Mucosa of rectum (tissue), 2 donors: ENCODE measurements at regions not wholly inside any gene's neighbourhood (a gene's known extent, or its start where the extent isn't known, plus 50 kb on each side); places are given as distances from the start of the nearest gene placed in this dataset.

Source experiments
- H3K27ac ChIP-seq, 2 donors: one replicate each; pipeline ENCODE4 v1.7.0; 2013; ENCODE audit warnings: inconsistent platforms in 2 of 2, low read depth in 2 of 2, low read length in 2 of 2
- H3K27me3 ChIP-seq, 2 donors: one replicate each; pipeline ENCODE4 v1.7.0; 2013; ENCODE audit warnings: low read length in 2 of 2; ENCODE audit not compliant: control insufficient read depth in 2 of 2, insufficient read depth in 2 of 2
- H3K36me3 ChIP-seq, 2 donors: one replicate each; pipeline ENCODE4 v1.7.0; 2013; ENCODE audit warnings: low read length in 2 of 2; ENCODE audit not compliant: control insufficient read depth in 2 of 2, insufficient read depth in 2 of 2
- H3K4me1 ChIP-seq, 2 donors: one replicate each; pipeline ENCODE4 v1.7.0; 2013; ENCODE audit warnings: low read length in 2 of 2, mild to moderate bottlenecking in 1 of 2; ENCODE audit not compliant: control insufficient read depth in 2 of 2, insufficient read depth in 2 of 2
- H3K4me3 ChIP-seq, 2 donors: one replicate each; pipeline ENCODE4 v1.7.0; 2013; ENCODE audit warnings: low read length in 2 of 2
- H3K9ac ChIP-seq, 2 donors: one replicate each; pipeline ENCODE4 v1.7.0; 2013; ENCODE audit warnings: low read length in 2 of 2, low read depth in 1 of 2, mild to moderate bottlenecking in 1 of 2
- H3K9me3 ChIP-seq, 2 donors: one replicate each; pipeline ENCODE4 v1.7.0; 2013; ENCODE audit warnings: low read length in 2 of 2; ENCODE audit not compliant: control insufficient read depth in 2 of 2
- donor health status: healthy.
- donor health status: Normal muscosa, but diverticular disease.

DNA sequence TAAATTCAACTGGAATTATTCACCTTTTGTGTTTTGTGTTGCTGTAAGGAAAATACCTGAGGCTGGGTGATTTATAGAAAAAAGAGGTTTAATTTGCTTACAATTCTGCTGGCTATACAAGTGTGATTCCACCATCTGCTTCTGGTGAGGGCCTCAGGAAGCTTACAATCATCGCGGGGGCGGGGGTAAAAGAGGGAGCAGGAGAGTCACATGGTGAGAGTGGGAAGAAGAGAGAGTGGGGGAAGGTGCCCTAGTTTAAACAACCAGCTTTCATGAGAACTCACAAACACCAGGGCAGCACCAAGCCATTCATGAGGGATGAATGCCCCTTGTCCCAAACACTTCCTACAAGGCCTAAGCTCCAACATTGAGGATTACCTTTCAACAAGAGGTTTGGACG lies 760.7 kb upstream of the PCDH9 start:
- no peaks in the 10 kb centered on the region for H3K4me1 ChIP-seq
- no peaks in the 10 kb centered on the region for H3K27me3 ChIP-seq
- H3K4me3 ChIP-seq = no peak overlapping the region
- no peaks in the 10 kb centered on the region for H3K9me3 ChIP-seq
- no peak overlapping the region for H3K27ac ChIP-seq
- no peak overlapping the region for H3K9ac ChIP-seq
- H3K36me3 ChIP-seq = no peaks in the 10 kb centered on the region

GRCh38 chr13:67986234-67986633 lies 756.1 kb upstream of the PCDH9 start:
- Histone ChIP-seq H3K27me3 (no peaks in the 10 kb centered on the region), H3K27ac (no peak overlapping the region), H3K4me3 (no peak overlapping the region), H3K4me1 (no peaks in the 10 kb centered on the region), H3K9ac (no peak overlapping the region), H3K9me3 (no peaks in the 10 kb centered on the region), H3K36me3 (no peaks in the 10 kb centered on the region)

GRCh38 chr13:67977066-67977465 lies 746.9 kb upstream of the PCDH9 start:
- Histone ChIP-seq H3K27me3 (no peaks in the 10 kb centered on the region), H3K36me3 (no peaks in the 10 kb centered on the region), H3K9me3 (no peaks in the 10 kb centered on the region), H3K27ac (no peak overlapping the region), H3K4me3 (no peak overlapping the region), H3K9ac (no peak overlapping the region), H3K4me1 (no peaks in the 10 kb centered on the region)

GRCh38 chr13:67971291-67971690 lies 741.2 kb upstream of the PCDH9 start:
- no peak overlapping the region for H3K27ac ChIP-seq
- no peak overlapping the region for H3K9ac ChIP-seq
- H3K4me1 ChIP-seq = no peaks in the 10 kb centered on the region
- H3K36me3 ChIP-seq = no peaks in the 10 kb centered on the region
- no peaks in the 10 kb centered on the region for H3K9me3 ChIP-seq
- H3K27me3 ChIP-seq = no peaks in the 10 kb centered on the region
- H3K4me3 ChIP-seq = no peak overlapping the region

DNA sequence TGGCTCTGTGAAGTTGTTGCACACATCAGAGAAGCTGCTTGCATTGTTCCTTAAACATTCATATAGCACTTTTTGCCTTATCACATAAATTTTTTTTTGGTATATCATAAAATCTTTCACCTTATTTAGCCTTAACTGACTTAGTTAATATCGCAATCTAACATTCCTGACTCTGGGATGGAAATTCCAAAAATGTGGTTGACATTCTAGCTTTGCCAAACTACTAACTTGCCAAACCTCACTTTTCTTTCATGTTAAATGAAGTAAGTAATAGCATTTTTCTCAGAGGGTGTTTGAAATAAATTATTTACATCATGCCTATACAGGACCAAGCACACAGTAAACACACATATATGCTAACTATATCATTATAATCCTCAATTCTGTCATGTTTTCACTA lies 736.9 kb upstream of the PCDH9 start:
- H3K9ac ChIP-seq = no peak overlapping the region
- no peaks in the 10 kb centered on the region for H3K9me3 ChIP-seq
- no peak overlapping the region for H3K4me3 ChIP-seq
- no peaks in the 10 kb centered on the region for H3K4me1 ChIP-seq
- no peaks in the 10 kb centered on the region for H3K36me3 ChIP-seq
- no peak overlapping the region for H3K27ac ChIP-seq
- H3K27me3 ChIP-seq = no peaks in the 10 kb centered on the region

- Histone ChIP-seq H3K27ac (no peak overlapping the region), H3K36me3 (no peaks in the 10 kb centered on the region), H3K9ac (no peak overlapping the region), H3K4me1 (no peaks in the 10 kb centered on the region), H3K27me3 (no peaks in the 10 kb centered on the region), H3K4me3 (no peak overlapping the region), H3K9me3 (no peaks in the 10 kb centered on the region)
Measured at GRCh38 chr13:67966065-67966464, 735.9 kb upstream of the PCDH9 start.

GRCh38 chr13:67964986-67965385 lies 734.9 kb upstream of the PCDH9 start:
- no peaks in the 10 kb centered on the region for H3K36me3 ChIP-seq
- no peaks in the 10 kb centered on the region for H3K4me1 ChIP-seq
- no peak overlapping the region for H3K4me3 ChIP-seq
- H3K9ac ChIP-seq = no peak overlapping the region
- no peak overlapping the region for H3K27ac ChIP-seq
- no peaks in the 10 kb centered on the region for H3K9me3 ChIP-seq
- no peaks in the 10 kb centered on the region for H3K27me3 ChIP-seq

GRCh38 chr13:67964091-67964490 lies 734.0 kb upstream of the PCDH9 start:
- no peaks in the 10 kb centered on the region for H3K36me3 ChIP-seq
- no peak overlapping the region for H3K27ac ChIP-seq
- no peaks in the 10 kb centered on the region for H3K4me1 ChIP-seq
- no peak overlapping the region for H3K9ac ChIP-seq
- H3K4me3 ChIP-seq = no peak overlapping the region
- no peaks in the 10 kb centered on the region for H3K27me3 ChIP-seq
- H3K9me3 ChIP-seq = no peaks in the 10 kb centered on the region

GRCh38 chr13:67961331-67961730 lies 731.2 kb upstream of the PCDH9 start:
- H3K9ac ChIP-seq = no peak overlapping the region
- H3K9me3 ChIP-seq = no peaks in the 10 kb centered on the region
- no peaks in the 10 kb centered on the region for H3K36me3 ChIP-seq
- no peaks in the 10 kb centered on the region for H3K4me1 ChIP-seq
- H3K27ac ChIP-seq = no peak overlapping the region
- no peak overlapping the region for H3K4me3 ChIP-seq
- H3K27me3 ChIP-seq = no peaks in the 10 kb centered on the region

DNA sequence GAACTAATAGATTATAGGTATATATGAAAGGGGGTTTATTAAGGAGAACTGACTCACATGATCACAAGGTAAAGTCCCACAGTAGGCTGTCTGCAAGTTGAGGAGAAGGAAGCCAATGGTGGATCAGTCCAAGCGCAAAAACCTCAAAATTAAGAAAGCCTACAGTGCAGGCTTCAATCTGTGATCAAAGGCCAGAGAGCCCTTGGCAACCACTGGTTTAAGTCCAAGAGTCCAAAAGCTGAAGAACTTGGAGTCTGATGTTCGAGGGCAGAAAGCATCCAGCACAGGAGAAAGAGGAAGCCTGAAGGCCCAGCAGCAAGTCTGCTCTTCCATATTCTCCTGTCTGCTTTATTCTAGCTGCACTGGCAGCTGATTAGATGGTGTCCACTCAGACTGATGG lies 721.3 kb upstream of the PCDH9 start:
- H3K4me3 ChIP-seq = no peak overlapping the region
- no peak overlapping the region for H3K27ac ChIP-seq

DNA sequence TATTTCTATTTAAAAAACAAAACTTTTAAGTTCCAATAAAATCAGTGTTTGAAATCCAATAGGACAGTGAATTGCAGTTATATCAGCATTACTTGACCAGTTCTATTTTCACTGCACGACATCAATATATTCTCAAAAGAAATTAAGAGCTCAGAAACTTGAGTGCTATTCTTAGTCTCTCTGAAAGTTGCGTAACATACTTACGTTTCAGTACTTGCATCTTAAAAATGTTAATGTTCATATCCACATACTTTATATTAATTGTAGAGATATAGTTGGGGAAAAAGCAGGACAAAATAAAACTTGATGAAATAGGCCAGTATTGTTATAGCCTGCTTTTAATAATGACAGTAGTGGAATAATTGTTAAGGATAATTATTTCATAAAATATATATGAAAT lies 720.5 kb upstream of the PCDH9 start:
- H3K27ac ChIP-seq = no peak overlapping the region
- H3K9ac ChIP-seq = no peak overlapping the region
- H3K27me3 ChIP-seq = no peaks in the 10 kb centered on the region
- no peaks in the 10 kb centered on the region for H3K9me3 ChIP-seq
- H3K4me1 ChIP-seq = no peaks in the 10 kb centered on the region
- H3K4me3 ChIP-seq = no peak overlapping the region
- no peaks in the 10 kb centered on the region for H3K36me3 ChIP-seq

More for the DNA sequence above, 721.3 kb upstream of the PCDH9 start:
- H3K9me3 ChIP-seq = no peaks in the 10 kb centered on the region
- H3K4me1 ChIP-seq = no peaks in the 10 kb centered on the region
- H3K9ac ChIP-seq = no peak overlapping the region
- H3K27me3 ChIP-seq = no peaks in the 10 kb centered on the region
- H3K36me3 ChIP-seq = no peaks in the 10 kb centered on the region
